RCC 7860 (cell line): ENCODE measurements at regions not wholly inside any gene's neighbourhood (a gene's known extent, or its start where the extent isn't known, plus 50 kb on each side); places are given as distances from the start of the nearest gene placed in this dataset.
"Not testable (repeated sequence)": the region's sequence is repeated elsewhere in the genome, so short reads cannot be mapped to it uniquely, and the experiment has no call there.

ENCODE experiments used
- DNase-seq: peaks from one replicate; pipeline ENCODE4 v3.0.0-alpha.2; 2015; ENCODE audit warnings: low spot score
- FAIRE-seq: peaks from 2 replicates; lab custom pipeline; 2012; peaks lifted over from hg19 to GRCh38; lab: Jason Lieb, UNC

DNA sequence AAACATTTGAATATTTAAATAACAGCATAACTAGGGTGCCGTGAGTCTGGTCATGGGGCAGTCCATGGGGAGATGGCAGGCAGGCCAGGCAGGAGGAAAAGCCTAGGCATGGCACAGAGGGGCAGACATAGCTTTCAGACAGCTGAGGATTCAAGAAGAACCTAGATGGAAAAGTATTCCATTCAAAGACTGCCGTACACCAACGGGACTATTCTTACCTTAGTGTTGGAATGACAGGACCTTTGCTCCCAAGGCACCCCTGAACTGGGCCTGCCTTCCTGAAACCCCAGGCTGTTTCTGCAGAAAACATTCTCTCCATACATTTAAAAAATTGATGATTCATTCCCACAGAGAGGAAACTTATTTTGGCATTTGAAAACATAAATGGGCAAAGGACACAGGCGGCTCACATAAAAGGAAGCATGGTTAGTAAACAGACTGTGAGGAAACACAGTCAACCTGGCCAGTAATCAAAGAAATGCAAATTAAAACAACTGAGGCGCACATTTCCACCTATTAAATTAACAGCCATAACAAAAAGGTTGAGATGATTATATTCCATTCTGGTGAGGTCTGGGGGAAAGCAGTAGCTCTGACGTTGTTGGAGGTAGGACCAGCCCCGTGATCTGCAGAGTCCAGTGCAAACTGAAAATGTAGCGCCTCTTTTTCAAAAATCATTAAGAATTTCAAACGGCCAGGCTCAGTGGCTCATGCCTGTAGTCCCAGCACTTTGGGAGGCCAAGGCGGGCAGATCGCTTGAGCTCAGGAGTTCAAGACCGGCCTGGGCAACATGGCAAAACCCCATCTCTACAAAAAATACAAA, 71.3 kb upstream of the SMAD3 start:
- FAIRE-seq: no peak
- DNase-seq: no peak

GRCh38 chr15:66994927-66995656, 70.3 kb upstream of the SMAD3 start:
- peak; percentile 21 for DNase-seq

GRCh38 chr15:66996094-66996493, 69.3 kb upstream of the SMAD3 start:
- FAIRE-seq (no peak), DNase-seq (no peak)

More at GRCh38 chr15:66994927-66995656, 70.3 kb upstream of the SMAD3 start:
- FAIRE-seq: no peak

- no peak for FAIRE-seq
- DNase-seq: no peak
These were observed 68.2 kb upstream of the SMAD3 start for GRCh38 chr15:66997212-66997611.

DNA sequence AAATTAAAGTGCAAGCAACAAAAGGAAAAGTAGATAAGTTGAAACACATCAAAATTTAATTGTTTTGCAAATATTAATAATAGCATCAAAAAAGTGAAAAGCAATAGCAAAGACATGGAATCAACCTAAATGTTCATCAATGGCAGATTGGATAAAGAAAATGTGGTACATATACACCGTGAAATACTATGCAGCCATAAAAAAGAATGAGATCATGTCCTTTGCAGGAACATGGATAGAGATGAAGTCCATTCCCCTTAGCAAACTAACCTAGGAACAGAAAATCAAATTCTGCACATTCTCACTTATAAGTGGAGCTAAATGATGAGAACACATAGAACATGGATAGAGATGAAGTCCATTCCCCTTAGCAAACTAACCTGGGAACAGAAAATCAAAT, 67.2 kb upstream of the SMAD3 start:
- not testable (repeated sequence) for FAIRE-seq, DNase-seq

DNA sequence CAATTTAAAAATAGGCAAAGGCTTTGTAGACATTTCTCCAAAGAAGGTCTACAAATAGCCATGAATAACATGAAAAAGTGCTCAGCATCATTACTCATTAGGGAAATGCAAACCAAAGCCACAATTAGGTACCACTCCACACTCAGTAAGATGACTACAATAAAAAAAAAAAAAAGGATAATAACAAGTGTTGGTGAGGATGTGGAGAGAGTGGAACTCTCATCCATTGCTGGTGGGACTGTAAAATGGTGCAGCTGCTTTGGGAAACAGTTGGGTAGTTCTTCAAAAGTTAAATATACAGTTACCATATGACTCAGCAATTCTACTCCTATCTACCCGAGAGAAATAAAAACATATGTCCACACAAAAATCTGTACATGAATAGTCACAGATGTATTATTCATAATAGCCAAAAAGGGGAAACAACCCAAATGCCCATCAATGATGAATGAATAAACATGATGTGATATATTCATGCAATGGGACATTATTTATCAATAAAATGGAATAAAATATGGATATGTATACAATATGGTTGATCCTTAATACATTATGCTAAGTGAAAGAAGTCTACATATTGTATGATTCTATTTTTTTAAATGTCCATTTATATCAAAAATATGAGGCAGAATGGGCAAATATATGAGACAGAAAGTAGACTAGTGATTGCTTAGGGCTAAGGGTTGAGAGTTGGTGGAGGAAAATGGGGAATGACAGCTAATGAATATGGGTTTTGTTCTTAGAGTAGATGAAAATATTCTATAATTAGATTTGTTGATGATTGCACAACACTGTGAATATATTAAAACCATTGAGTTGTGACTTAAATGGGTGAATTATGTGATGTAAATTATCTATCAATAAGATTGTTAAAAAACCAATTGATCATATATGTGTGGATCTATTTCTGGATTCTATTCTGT, 66.1 kb upstream of the SMAD3 start:
- no peak for FAIRE-seq
- no peak for DNase-seq

DNA sequence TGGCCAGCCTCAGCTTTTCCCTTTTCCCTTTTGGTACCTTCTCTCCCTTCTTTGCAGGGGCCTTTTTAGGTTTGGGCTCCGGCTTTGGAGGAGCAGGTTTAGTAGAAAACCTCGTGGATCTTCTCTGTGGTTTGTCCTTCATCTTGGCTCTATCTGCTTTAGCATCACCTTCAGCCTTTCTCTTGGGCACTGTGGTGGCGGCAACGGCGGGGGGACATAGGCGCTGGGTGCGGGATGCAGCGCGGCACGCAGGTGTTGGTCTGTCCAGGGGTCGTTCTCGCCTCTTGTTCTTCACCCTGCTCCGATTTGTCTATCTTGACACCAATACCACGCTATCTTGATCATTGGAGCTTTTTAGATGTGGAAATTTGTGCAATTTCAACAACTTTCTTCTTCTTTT, 64.5 kb upstream of the SMAD3 start:
- DNase-seq (no peak), FAIRE-seq (no peak)

GRCh38 chr15:67002368-67002767, 63.0 kb upstream of the SMAD3 start:
- DNase-seq (no peak), FAIRE-seq (no peak)

GRCh38 chr15:67003586-67003985, 61.8 kb upstream of the SMAD3 start:
- DNase-seq (peak; percentile 56), FAIRE-seq (peak; percentile 59)

- FAIRE-seq: no peak
- DNase-seq: no peak
These were observed 61.3 kb upstream of the SMAD3 start for GRCh38 chr15:67004142-67004541.

DNA sequence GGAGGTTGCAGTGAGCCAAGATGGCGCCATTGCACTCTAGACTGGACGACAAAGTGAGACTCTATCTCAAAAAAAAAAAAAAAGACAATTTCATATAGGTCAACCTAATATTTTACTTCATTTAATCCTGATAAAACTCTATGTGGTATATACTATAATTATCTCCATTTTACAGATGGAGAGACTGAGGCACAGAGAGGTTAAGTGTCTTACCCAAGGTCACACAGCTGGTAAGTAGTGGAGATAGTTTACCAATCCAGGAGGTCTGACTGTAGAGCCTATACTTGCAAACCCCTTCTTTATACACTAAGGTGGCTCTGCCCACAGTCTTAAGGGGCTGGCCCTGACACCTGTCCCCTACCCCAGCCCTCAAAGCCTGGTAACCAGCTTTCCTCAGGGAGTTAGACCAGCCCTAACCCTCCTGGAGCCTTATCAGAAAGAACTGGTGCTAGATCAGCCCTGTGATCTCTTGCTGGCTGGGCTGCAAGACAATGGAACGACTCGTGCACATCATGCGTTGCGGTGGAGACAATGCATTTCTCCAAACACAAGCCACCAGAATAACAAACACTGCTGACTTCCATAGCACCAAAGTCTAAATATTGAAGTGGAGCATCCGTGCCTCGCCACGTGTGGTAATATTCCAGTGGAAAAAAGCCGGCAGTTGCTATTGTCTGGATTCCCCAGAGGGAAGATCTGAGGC, 60.0 kb upstream of the SMAD3 start:
- no peak for FAIRE-seq
- no peak for DNase-seq

GRCh38 chr15:67006083-67007065, 59.0 kb upstream of the SMAD3 start:
- DNase-seq: no peak

DNA sequence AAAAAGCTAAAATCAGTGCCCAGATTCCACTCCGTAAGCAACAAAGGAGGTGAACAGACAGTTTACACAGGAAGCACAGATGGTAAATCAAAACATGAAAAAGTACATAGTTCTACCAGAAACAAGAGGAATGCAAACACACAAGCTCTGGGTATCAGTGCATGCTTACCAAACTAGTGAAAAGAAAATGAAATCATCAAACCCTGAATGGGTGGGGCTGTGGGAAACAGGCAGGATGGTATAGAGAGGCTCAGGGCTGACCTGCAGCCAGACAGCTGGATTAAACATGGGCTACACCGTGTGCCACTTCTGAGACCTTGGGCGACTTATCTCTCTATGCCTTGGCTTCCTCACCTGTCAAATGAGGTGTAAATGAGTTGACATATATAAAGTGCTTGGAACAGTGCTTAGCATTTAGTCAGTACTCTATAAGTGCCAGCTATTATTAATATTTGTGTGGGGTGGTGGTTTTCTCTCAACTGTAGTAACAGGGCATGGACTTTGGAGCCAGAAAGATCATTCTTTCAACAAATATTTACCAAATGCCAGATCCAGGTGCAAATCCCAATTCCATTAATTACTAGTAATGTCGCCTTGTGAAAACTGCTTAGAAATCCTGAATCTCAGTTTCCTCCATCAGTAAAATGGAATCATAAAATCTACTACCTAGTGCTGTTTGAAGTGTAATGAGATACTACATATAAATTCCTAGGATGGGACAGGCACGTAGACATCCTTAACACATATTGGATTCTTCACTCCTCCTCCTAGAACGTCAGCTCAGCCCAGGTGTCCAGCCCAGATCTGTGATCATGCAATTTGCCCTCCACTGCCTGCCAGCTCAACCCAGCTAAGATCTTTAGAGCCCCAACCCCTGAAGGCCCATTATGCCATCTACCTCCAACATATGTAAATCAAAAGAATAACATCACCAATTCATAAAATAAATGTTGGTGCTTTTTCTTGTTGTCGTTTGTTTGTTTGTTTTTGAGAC, 55.5 kb upstream of the SMAD3 start:
- DNase-seq: no peak

More at GRCh38 chr15:67006083-67007065, 59.0 kb upstream of the SMAD3 start:
- no peak for FAIRE-seq

DNA sequence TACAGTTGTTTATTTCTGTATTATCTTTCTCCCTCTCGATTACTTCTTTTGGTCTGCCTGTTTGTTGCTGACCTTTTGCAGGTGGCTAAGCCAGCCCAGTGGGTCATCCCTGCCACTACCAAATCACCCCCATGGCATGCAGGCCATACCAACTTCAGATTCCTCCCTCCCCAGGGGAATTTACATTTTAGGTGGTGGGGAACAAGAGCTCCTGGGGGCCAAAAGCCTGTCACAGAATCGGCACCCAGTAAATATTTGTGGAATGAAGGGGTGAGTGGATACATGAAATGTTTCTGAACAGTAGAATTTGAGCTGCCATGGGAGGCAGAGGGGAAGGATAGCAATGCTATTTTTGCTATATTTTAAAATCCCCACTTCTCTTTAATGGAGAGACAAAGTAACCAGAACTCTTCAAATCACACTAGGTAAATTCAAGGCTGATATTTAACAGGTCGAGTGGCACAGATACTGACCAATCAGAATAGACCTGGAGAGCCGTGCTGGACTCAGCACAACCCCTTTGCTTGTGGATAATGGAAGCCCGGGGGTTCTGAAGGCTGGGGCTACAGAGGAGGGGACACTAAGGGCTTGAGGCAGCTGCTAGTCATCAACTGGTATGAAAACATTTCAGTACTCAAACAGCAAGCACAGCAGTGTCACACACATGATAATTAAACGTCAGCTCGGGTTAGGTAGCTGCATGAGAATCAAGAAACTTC, 54.3 kb upstream of the SMAD3 start:
- FAIRE-seq (no peak), DNase-seq (no peak)

More for the DNA sequence above, 55.5 kb upstream of the SMAD3 start:
- FAIRE-seq: no peak

DNA sequence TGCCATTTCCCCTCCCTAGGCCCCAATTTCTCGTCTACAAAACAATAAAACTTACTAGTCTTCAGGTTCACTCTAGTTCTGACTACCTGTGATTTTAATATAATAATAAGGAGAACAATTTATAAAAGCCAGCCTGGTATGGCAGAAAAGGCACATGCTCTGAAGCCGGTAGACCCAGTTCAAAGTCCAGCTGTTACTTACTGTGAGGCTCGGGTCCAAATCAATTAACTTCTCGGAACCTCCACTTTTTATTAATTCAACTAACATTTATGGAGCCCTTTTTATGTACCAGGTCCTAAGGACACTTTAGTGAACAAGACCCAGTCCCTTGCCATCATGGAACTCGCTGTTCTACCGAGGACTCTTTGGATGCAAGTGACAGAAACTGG, 53.8 kb upstream of the SMAD3 start:
- FAIRE-seq (no peak), DNase-seq (no peak)

DNA sequence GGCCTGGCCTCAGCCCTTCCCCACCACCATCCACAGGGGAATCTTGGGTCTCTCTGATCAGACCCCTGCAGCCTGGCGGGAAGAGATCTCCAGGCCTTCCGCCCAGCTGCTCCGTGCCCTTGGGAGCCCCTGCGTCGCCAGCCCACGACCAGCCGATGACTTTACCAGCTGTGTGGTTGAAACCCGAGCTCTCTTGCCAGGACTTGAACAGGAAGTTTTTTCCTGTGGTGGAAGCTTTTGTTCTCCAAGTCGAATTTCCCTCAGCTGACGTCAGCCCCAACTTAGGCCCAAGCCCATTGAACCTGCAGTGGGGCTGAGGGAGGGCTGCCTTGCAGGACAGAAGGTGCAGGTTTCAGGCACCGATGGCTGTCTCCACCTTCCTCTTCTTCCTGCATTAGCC, 51.7 kb upstream of the SMAD3 start:
- DNase-seq (no peak), FAIRE-seq (no peak)
